ENCODE measurements at regions not wholly inside any gene's neighbourhood (a gene's known extent, or its start where the extent isn't known, plus 50 kb on each side); places are given as distances from the start of the nearest gene placed in this dataset.
A peak's percentile ranks its signal among the peaks of the same experiment; 100 is the strongest.

- Histone ChIP-seq H3K4me3 (ENCODE audit: low read length) (no peak overlapping the region), H3K36me3 (ENCODE audit: control insufficient read depth, insufficient read depth, low read length) (no peaks in the 10 kb centered on the region), H3K27ac (ENCODE audit: low read length) (no peak overlapping the region), H3K9me3 (replicated peaks; ENCODE audit: control insufficient read depth, low read depth, low read length) (no peaks in the 10 kb centered on the region), H3K4me1 (ENCODE audit: control insufficient read depth, insufficient read depth, low read length) (no peaks in the 10 kb centered on the region), H3K27me3 (ENCODE audit: control insufficient read depth, insufficient read depth, low read length) (no peaks in the 10 kb centered on the region)
- peak; percentile 20 for DNase-seq
- WGBS (ENCODE audit: insufficient coverage) = no CpG with 5 or more reads among the region's 5 CpGs
Measured at GRCh38 chr4:174154215-174154854, 129.1 kb downstream of the FBXO8 start.

GRCh38 chr4:174152717-174153466 is 130.6 kb downstream of the FBXO8 start:
- no peak overlapping the region for H3K27ac ChIP-seq (ENCODE audit: low read length)
- no peaks in the 10 kb centered on the region for H3K36me3 ChIP-seq (ENCODE audit: control insufficient read depth, insufficient read depth, low read length)
- DNase-seq = no peak
- no peak overlapping the region for H3K4me3 ChIP-seq (ENCODE audit: low read length)
- H3K9me3 ChIP-seq (replicated peaks; ENCODE audit: control insufficient read depth, low read depth, low read length) = no peaks in the 10 kb centered on the region
- no peaks in the 10 kb centered on the region for H3K4me1 ChIP-seq (ENCODE audit: control insufficient read depth, insufficient read depth, low read length)
- no CpG with 5 or more reads among the region's 2 CpGs for WGBS (ENCODE audit: insufficient coverage)
- no peaks in the 10 kb centered on the region for H3K27me3 ChIP-seq (ENCODE audit: control insufficient read depth, insufficient read depth, low read length)

GRCh38 chr4:174147863-174148262 is 135.6 kb downstream of the FBXO8 start:
- Histone ChIP-seq H3K36me3 (ENCODE audit: control insufficient read depth, insufficient read depth, low read length) (no peaks in the 10 kb centered on the region), H3K4me1 (ENCODE audit: control insufficient read depth, insufficient read depth, low read length) (no peaks in the 10 kb centered on the region), H3K27me3 (ENCODE audit: control insufficient read depth, insufficient read depth, low read length) (no peaks in the 10 kb centered on the region), H3K9me3 (replicated peaks; ENCODE audit: control insufficient read depth, low read depth, low read length) (no peaks in the 10 kb centered on the region), H3K4me3 (ENCODE audit: low read length) (no peak overlapping the region), H3K27ac (ENCODE audit: low read length) (no peak overlapping the region)
- WGBS (ENCODE audit: insufficient coverage) = no CpG with 5 or more reads among the region's 2 CpGs
- DNase-seq = no peak

GRCh38 chr4:174144106-174144505 is 139.4 kb downstream of the FBXO8 start:
- Histone ChIP-seq H3K4me3 (ENCODE audit: low read length) (no peak overlapping the region), H3K9me3 (replicated peaks; ENCODE audit: control insufficient read depth, low read depth, low read length) (no peaks in the 10 kb centered on the region), H3K4me1 (ENCODE audit: control insufficient read depth, insufficient read depth, low read length) (no peaks in the 10 kb centered on the region), H3K36me3 (ENCODE audit: control insufficient read depth, insufficient read depth, low read length) (no peaks in the 10 kb centered on the region), H3K27ac (ENCODE audit: low read length) (no peak overlapping the region), H3K27me3 (ENCODE audit: control insufficient read depth, insufficient read depth, low read length) (no peaks in the 10 kb centered on the region)
- DNase-seq = no peak

- WGBS (ENCODE audit: insufficient coverage) = 80% methylated on average over 2 of the region's 3 CpGs
Measured at GRCh38 chr4:174141876-174142275, 141.6 kb downstream of the FBXO8 start.

GRCh38 chr4:174138616-174139015 is 144.9 kb downstream of the FBXO8 start:
- no peaks in the 10 kb centered on the region for H3K4me1 ChIP-seq (ENCODE audit: control insufficient read depth, insufficient read depth, low read length)
- no peaks in the 10 kb centered on the region for H3K9me3 ChIP-seq (replicated peaks; ENCODE audit: control insufficient read depth, low read depth, low read length)
- no CpG with 5 or more reads among the region's 1 CpG for WGBS (ENCODE audit: insufficient coverage)
- no peak overlapping the region for H3K4me3 ChIP-seq (ENCODE audit: low read length)
- no peak for DNase-seq
- H3K36me3 ChIP-seq (ENCODE audit: control insufficient read depth, insufficient read depth, low read length) = no peaks in the 10 kb centered on the region
- no peak overlapping the region for H3K27ac ChIP-seq (ENCODE audit: low read length)
- no peaks in the 10 kb centered on the region for H3K27me3 ChIP-seq (ENCODE audit: control insufficient read depth, insufficient read depth, low read length)

More at GRCh38 chr4:174141876-174142275, 141.6 kb downstream of the FBXO8 start:
- Histone ChIP-seq H3K9me3 (replicated peaks; ENCODE audit: control insufficient read depth, low read depth, low read length) (no peaks in the 10 kb centered on the region), H3K4me1 (ENCODE audit: control insufficient read depth, insufficient read depth, low read length) (no peaks in the 10 kb centered on the region), H3K36me3 (ENCODE audit: control insufficient read depth, insufficient read depth, low read length) (no peaks in the 10 kb centered on the region), H3K27ac (ENCODE audit: low read length) (no peak overlapping the region), H3K4me3 (ENCODE audit: low read length) (no peak overlapping the region), H3K27me3 (ENCODE audit: control insufficient read depth, insufficient read depth, low read length) (no peaks in the 10 kb centered on the region)
- no peak for DNase-seq

GRCh38 chr4:174137698-174138097 is 145.8 kb downstream of the FBXO8 start:
- Histone ChIP-seq H3K27ac (ENCODE audit: low read length) (no peak overlapping the region), H3K36me3 (ENCODE audit: control insufficient read depth, insufficient read depth, low read length) (no peaks in the 10 kb centered on the region), H3K4me1 (ENCODE audit: control insufficient read depth, insufficient read depth, low read length) (no peaks in the 10 kb centered on the region), H3K27me3 (ENCODE audit: control insufficient read depth, insufficient read depth, low read length) (no peaks in the 10 kb centered on the region), H3K4me3 (ENCODE audit: low read length) (no peak overlapping the region), H3K9me3 (replicated peaks; ENCODE audit: control insufficient read depth, low read depth, low read length) (no peaks in the 10 kb centered on the region)
- DNase-seq = no peak
- no CpG with 5 or more reads among the region's 2 CpGs for WGBS (ENCODE audit: insufficient coverage)

GRCh38 chr4:174135936-174136406 is 147.5 kb downstream of the FBXO8 start:
- WGBS (ENCODE audit: insufficient coverage) = 22% methylated on average over 11 of the region's 12 CpGs
- Histone ChIP-seq H3K9me3 (replicated peaks; ENCODE audit: control insufficient read depth, low read depth, low read length) (no peaks in the 10 kb centered on the region), H3K4me1 (ENCODE audit: control insufficient read depth, insufficient read depth, low read length) (no peaks in the 10 kb centered on the region), H3K27ac (ENCODE audit: low read length) (no peak overlapping the region), H3K27me3 (ENCODE audit: control insufficient read depth, insufficient read depth, low read length) (no peaks in the 10 kb centered on the region), H3K36me3 (ENCODE audit: control insufficient read depth, insufficient read depth, low read length) (no peaks in the 10 kb centered on the region), H3K4me3 (ENCODE audit: low read length) (peak overlapping the region; percentile 6)
- peak; percentile 13 for DNase-seq

- Histone ChIP-seq H3K4me1 (ENCODE audit: control insufficient read depth, insufficient read depth, low read length) (no peaks in the 10 kb centered on the region), H3K27ac (ENCODE audit: low read length) (no peak overlapping the region), H3K27me3 (ENCODE audit: control insufficient read depth, insufficient read depth, low read length) (no peaks in the 10 kb centered on the region), H3K36me3 (ENCODE audit: control insufficient read depth, insufficient read depth, low read length) (no peaks in the 10 kb centered on the region), H3K9me3 (replicated peaks; ENCODE audit: control insufficient read depth, low read depth, low read length) (no peaks in the 10 kb centered on the region), H3K4me3 (ENCODE audit: low read length) (peak overlapping the region; percentile 6)
- no CpG with 5 or more reads among the region's 1 CpG for WGBS (ENCODE audit: insufficient coverage)
- DNase-seq = no peak
Measured at GRCh38 chr4:174135530-174135929, 147.9 kb downstream of the FBXO8 start.

GRCh38 chr4:174134361-174134760 is 149.1 kb downstream of the FBXO8 start:
- Histone ChIP-seq H3K36me3 (ENCODE audit: control insufficient read depth, insufficient read depth, low read length) (no peaks in the 10 kb centered on the region), H3K27me3 (ENCODE audit: control insufficient read depth, insufficient read depth, low read length) (no peaks in the 10 kb centered on the region), H3K4me1 (ENCODE audit: control insufficient read depth, insufficient read depth, low read length) (no peaks in the 10 kb centered on the region), H3K9me3 (replicated peaks; ENCODE audit: control insufficient read depth, low read depth, low read length) (no peaks in the 10 kb centered on the region), H3K27ac (ENCODE audit: low read length) (no peak overlapping the region), H3K4me3 (ENCODE audit: low read length) (no peak overlapping the region)
- DNase-seq = peak; percentile 25
- WGBS (ENCODE audit: insufficient coverage) = no CpG with 5 or more reads among the region's 2 CpGs

Data from muscle of leg (tissue), 3 donors.